NCI-H1092 (cell line): ENCODE measurements at regions not wholly inside any gene's neighbourhood (a gene's known extent, or its start where the extent isn't known, plus 50 kb on each side); places are given as distances from the start of the nearest gene placed in this dataset.
"Not testable (repeated sequence)": the region's sequence is repeated elsewhere in the genome, so short reads cannot be mapped to it uniquely, and the experiment has no call there.

ENCODE experiments used
- DNase-seq: peaks from one replicate; lab custom pipeline; 2025; lab: John Stamatoyannopoulos, UW

- not testable (repeated sequence) for DNase-seq
Measured at GRCh38 chr17:21470422-21470821, 94.3 kb downstream of the KCNJ12 start.

GRCh38 chr17:21470861-21471260, 94.7 kb downstream of the KCNJ12 start:
- DNase-seq = no peak

- no peak for DNase-seq
Measured at GRCh38 chr17:21474815-21475214, 98.7 kb downstream of the KCNJ12 start.

GRCh38 chr17:21475571-21475970, 99.4 kb downstream of the KCNJ12 start:
- DNase-seq = no peak

GRCh38 chr17:21476867-21477266, 100.7 kb downstream of the KCNJ12 start:
- DNase-seq = no peak

GRCh38 chr17:21482189-21482865, 106.2 kb downstream of the KCNJ12 start:
- DNase-seq = no peak

GRCh38 chr17:21488043-21488442, 111.9 kb downstream of the KCNJ12 start:
- not testable (repeated sequence) for DNase-seq

- DNase-seq = no peak
Measured at GRCh38 chr17:21493993-21494392, 117.8 kb downstream of the KCNJ12 start.

- peak; percentile 48 for DNase-seq
Measured at GRCh38 chr17:21495281-21495680, 119.1 kb downstream of the KCNJ12 start.

- DNase-seq = no peak
Measured at GRCh38 chr17:21500064-21500463, 123.9 kb downstream of the KCNJ12 start.

GRCh38 chr17:21501927-21502700, 126.0 kb downstream of the KCNJ12 start:
- DNase-seq = not testable (repeated sequence)

GRCh38 chr17:21505819-21506815, 130.0 kb downstream of the KCNJ12 start:
- DNase-seq = no peak

GRCh38 chr17:21507806-21508205, 131.6 kb downstream of the KCNJ12 start:
- not testable (repeated sequence) for DNase-seq

GRCh38 chr17:21508211-21508610, 132.1 kb downstream of the KCNJ12 start:
- no peak for DNase-seq

GRCh38 chr17:21509356-21509755, 133.2 kb downstream of the KCNJ12 start:
- not testable (repeated sequence) for DNase-seq

GRCh38 chr17:21510686-21511362, 134.7 kb downstream of the KCNJ12 start:
- DNase-seq = no peak

GRCh38 chr17:21511363-21512195, 135.4 kb downstream of the KCNJ12 start:
- peak; percentile 39 for DNase-seq

GRCh38 chr17:21512307-21513011, 136.3 kb downstream of the KCNJ12 start:
- DNase-seq = no peak

GRCh38 chr17:21513012-21513570, 136.9 kb downstream of the KCNJ12 start:
- DNase-seq = peak; percentile 40

GRCh38 chr17:21514567-21514966, 138.4 kb downstream of the KCNJ12 start:
- not testable (repeated sequence) for DNase-seq
